Heart left ventricle (tissue), 16 donors: ENCODE measurements at regions not wholly inside any gene's neighbourhood (a gene's known extent, or its start where the extent isn't known, plus 50 kb on each side); places are given as distances from the start of the nearest gene placed in this dataset.
A peak's percentile ranks its signal among the peaks of the same experiment; 100 is the strongest.
"Not testable (repeated sequence)": the region's sequence is repeated elsewhere in the genome, so short reads cannot be mapped to it uniquely, and the experiment has no call there.

Source experiments
- ATAC-seq, 4 donors: fragments of 200-7000 bp; cut with Tn5 transposase; one replicate each; pipeline ENCODE4 v1.9.1; 2020 to 2022; ENCODE audit warnings: moderate library complexity in 4 of 4, mild to moderate bottlenecking in 3 of 4, moderate number of reproducible peaks in 1 of 4
- DNase-seq, 5 donors: peaks; one replicate each; pipeline ENCODE4 v3.0.0-alpha.2; 2020
- H3K27ac ChIP-seq, 12 donors: fragments of 200-600 bp; sonication (generic) in 4 of 12; one replicate each; pipeline versions ENCODE4 v1.5.0 to v1.8.0; 2016 to 2022; ENCODE audit warnings: mild to moderate bottlenecking in 2 of 12
- H3K27me3 ChIP-seq, 9 donors: fragments of 200-600 bp; sonication (generic) in 2 of 9; one replicate each; pipeline versions ENCODE4 v1.5.1 to v1.8.0; 2016 to 2022; ENCODE audit warnings: mild to moderate bottlenecking in 3 of 9
- H3K36me3 ChIP-seq, 9 donors: fragments of 200-600 bp; sonication (generic) in 2 of 9; one replicate each; pipeline versions ENCODE4 v1.5.0 to v1.8.0; 2018 to 2022; ENCODE audit warnings: mild to moderate bottlenecking in 2 of 9
- H3K4me1 ChIP-seq, 12 donors: fragments of 200-600 bp; sonication (generic) in 4 of 12; one replicate each; pipeline versions ENCODE4 v1.5.0 to v1.8.0; 2016 to 2022; ENCODE audit warnings: mild to moderate bottlenecking in 3 of 12
- H3K4me3 ChIP-seq, 12 donors: fragments of 200-600 bp; sonication (generic) in 4 of 12; one replicate each; pipeline versions ENCODE4 v1.5.0 to v1.8.0; 2017 to 2022; ENCODE audit warnings: mild to moderate bottlenecking in 9 of 12, moderate library complexity in 4 of 12
- H3K9me3 ChIP-seq, 12 donors: fragments of 200-600 bp; sonication (generic) in 4 of 12; one replicate each; pipeline versions ENCODE4 v1.5.0 to v1.8.0; 2016 to 2022; ENCODE audit warnings: mild to moderate bottlenecking in 1 of 12
- CTCF ChIP-seq, 12 donors: fragments of 200-600 bp; sonication (generic) in 4 of 12; IDR thresholded peaks; one replicate each; pipeline versions ENCODE4 v1.5.0 to v1.8.0; 2018 to 2022; ENCODE audit warnings: antibody characterized with exemption in 12 of 12, mild to moderate bottlenecking in 5 of 12
- POLR2A ChIP-seq, 2 donors: fragments of 450-650 bp; IDR thresholded peaks; one replicate each; pipeline ENCODE4 v1.6.1; 2017; ENCODE audit warnings: antibody characterized with exemption in 2 of 2, mild to moderate bottlenecking in 2 of 2, moderate library complexity in 2 of 2
- WGBS, 4 donors: extraction: QIAGEN DNeasy Blood & Tissue Kit in 2 of 4; methylation state at CpG; one replicate each; pipeline versions ENCODE4 v1.1.5 to v1.1.7; 2013 to 2018; 5-methylcytosine and 5-hydroxymethylcytosine counted together
- intact Hi-C, 10 donors: fragments of 100-400 bp; cut with DNase I; formaldehyde crosslinking; loops; one replicate each; pipeline versions ENCODE4 v1.11.1 to v1.14.2; 2022
- donor health status: ischemic (EF 13 %, LVEDD 7.1; RV severe dilation, severe dysfunction).
- donor health status: healthy with polysubstance abuse.
- donor health status: DM: no; HTN: yes; CAD: no.
- donor health status: DM: no; HTN: no; CAD: no.
- donor health status: ischemic (EF 25% LVEDD 6.9; RV normal size, moderate dysfunction).
- donor health status: ischemic (EF 25% LVEDD 5.7; RV mildly dilated, moderate dysfunction).
- donor health status: healthy.
- donor health status: DM: yes; HTN: yes; CAD: no.
- donor health status: ischemic (EF 35%, LVEDD 5.7; RV mildly dilated, moderate dysfunction).
- donor health status: nonischemic (EF 11% LVEDD 7.7; RV severe dilation, severe dysfunction).
- donor health status: DM: yes; HTN: yes; CAD: no.
- donor health status: PGD.
- donor health status: ischemic (EF 29% LVEDD 5.4; RV normal size, mild dysfunction).
- donor health status: nonischemic (EF 23%, LVEDD 6.1; RV moderate dilation, normal function).

GRCh38 chr6:144378437-144378836, 93.3 kb downstream of the UTRN start:
- H3K4me1 ChIP-seq = peaks cover 0 to 51% (median 25%) of the 10 kb centered on the region in 12 donors
- H3K36me3 ChIP-seq = no peaks in the 10 kb centered on the region
- WGBS, 4 donors = 41 to 49% (median 49%) methylated on average over 4 of the region's 4 CpGs
- no peak for TF ChIP-seq POLR2A (IDR thresholded peaks at IDR 0.05)
- ATAC-seq = peak in 3 of 4 donors; percentile 63 to 74 (median 66)
- no peak for DNase-seq
- H3K9me3 ChIP-seq = peaks cover 0 to 11% (median 0%) of the 10 kb centered on the region in 12 donors
- intact Hi-C loops = loop anchor here in 1 of 10 donors (5.0 kb wide), 1 partner anchor 36 kb away; no protein-coding TSS in a partner anchor
- H3K27me3 ChIP-seq = no peaks in the 10 kb centered on the region
- peak overlapping the region in 1 of 12 donors; percentile 4 for H3K27ac ChIP-seq
- no peak overlapping the region for H3K4me3 ChIP-seq

- H3K9me3 ChIP-seq = peaks cover 0 to 11% (median 0%) of the 10 kb centered on the region in 12 donors
These were observed 94.2 kb downstream of the UTRN start for GRCh38 chr6:144379356-144379755.

GRCh38 chr6:144381499-144381898, 96.4 kb downstream of the UTRN start:
- 89 to 100% (median 96%) methylated on average over 2 of the region's 2 CpGs for WGBS, 4 donors

More at GRCh38 chr6:144379356-144379755, 94.2 kb downstream of the UTRN start:
- ATAC-seq (no peak), DNase-seq (no peak)
- H3K27me3 ChIP-seq = no peaks in the 10 kb centered on the region
- H3K27ac ChIP-seq = no peak overlapping the region
- H3K4me3 ChIP-seq = no peak overlapping the region
- no peaks in the 10 kb centered on the region for H3K36me3 ChIP-seq
- 75 to 84% (median 80%) methylated on average over 7 of the region's 7 CpGs for WGBS, 4 donors
- intact Hi-C loops = loop anchor here in 1 of 10 donors (5.0 kb wide), 1 partner anchor 37 kb away; no protein-coding TSS in a partner anchor
- peaks cover 0 to 51% (median 25%) of the 10 kb centered on the region in 12 donors for H3K4me1 ChIP-seq
- TF ChIP-seq POLR2A (IDR thresholded peaks at IDR 0.05) (no peak), CTCF (IDR thresholded peaks at IDR 0.05) (no peak)

GRCh38 chr6:144383336-144383735, 98.2 kb downstream of the UTRN start:
- Histone ChIP-seq H3K4me3 (no peak overlapping the region), H3K9me3 (peaks cover 0 to 11% (median 0%) of the 10 kb centered on the region in 12 donors), H3K27me3 (no peaks in the 10 kb centered on the region), H3K27ac (no peak overlapping the region), H3K36me3 (peaks cover 0 to 5% (median 0%) of the 10 kb centered on the region in 9 donors), H3K4me1 (peaks cover 0 to 41% (median 29%) of the 10 kb centered on the region in 12 donors)
- DNase-seq = no peak
- no peak for TF ChIP-seq POLR2A (IDR thresholded peaks at IDR 0.05)
- intact Hi-C loops = no loop called here
- ATAC-seq = no peak
- WGBS, 4 donors = 94 to 99% (median 98%) methylated on average over 2 of the region's 2 CpGs

More at GRCh38 chr6:144381499-144381898, 96.4 kb downstream of the UTRN start:
- Histone ChIP-seq H3K9me3 (peaks cover 0 to 11% (median 0%) of the 10 kb centered on the region in 12 donors), H3K4me1 (peaks cover 0 to 47% (median 30%) of the 10 kb centered on the region in 12 donors)
- H3K4me3 ChIP-seq, intact Hi-C loops, ATAC-seq, H3K27ac ChIP-seq, H3K36me3 ChIP-seq, H3K27me3 ChIP-seq, DNase-seq: not testable (repeated sequence)

- DNase-seq = no peak
- ATAC-seq = no peak
- Histone ChIP-seq H3K27ac (no peak overlapping the region), H3K9me3 (peaks cover 0 to 11% (median 0%) of the 10 kb centered on the region in 12 donors), H3K27me3 (no peaks in the 10 kb centered on the region), H3K36me3 (peaks cover 0 to 13% (median 0%) of the 10 kb centered on the region in 9 donors), H3K4me1 (peaks cover 0 to 32% (median 19%) of the 10 kb centered on the region in 12 donors), H3K4me3 (no peak overlapping the region)
- 94 to 98% (median 94%) methylated on average over 4 of the region's 4 CpGs for WGBS, 4 donors
- TF ChIP-seq CTCF (IDR thresholded peaks at IDR 0.05) = no peak
- TF ChIP-seq POLR2A (IDR thresholded peaks at IDR 0.05) = no peak
- intact Hi-C loops = no loop called here
These were observed 99.3 kb downstream of the UTRN start for GRCh38 chr6:144384427-144384826.

- 97 to 99% (median 98%) methylated on average over 7 of the region's 7 CpGs for WGBS, 4 donors
- peaks cover 0 to 51% (median 21%) of the 10 kb centered on the region in 12 donors for H3K4me1 ChIP-seq
- peaks cover 0 to 18% (median 0%) of the 10 kb centered on the region in 9 donors for H3K36me3 ChIP-seq
- H3K27me3 ChIP-seq, ATAC-seq, H3K4me3 ChIP-seq, intact Hi-C loops, DNase-seq, H3K27ac ChIP-seq, H3K9me3 ChIP-seq: not testable (repeated sequence)
These were observed 104.3 kb downstream of the UTRN start for GRCh38 chr6:144389474-144389873.
